HG03565 (cell line): ENCODE measurements at regions not wholly inside any gene's neighbourhood (a gene's known extent, or its start where the extent isn't known, plus 50 kb on each side); places are given as distances from the start of the nearest gene placed in this dataset.
"Not testable (repeated sequence)": the region's sequence is repeated elsewhere in the genome, so short reads cannot be mapped to it uniquely, and the experiment has no call there.

Source experiments
- ATAC-seq: cut with Tn5 transposase; IDR thresholded peaks from one replicate; pipeline ENCODE4 v1.9.1; 2021; ENCODE audit warnings: mild to moderate bottlenecking, moderate library complexity; ENCODE audit not compliant: unreplicated experiment

- ATAC-seq, result not testable (repeated sequence)
These were observed 51.6 kb upstream of the APOD start for GRCh38 chr3:195635262-195635873.

- ATAC-seq, result peak; percentile 93
These were observed 50.9 kb upstream of the APOD start for GRCh38 chr3:195634426-195635261.
